Brain microvascular endothelial cell (primary cell): ENCODE measurements at regions not wholly inside any gene's neighbourhood (a gene's known extent, or its start where the extent isn't known, plus 50 kb on each side); places are given as distances from the start of the nearest gene placed in this dataset.

Experiments
- DNase-seq: peaks from one replicate; pipeline ENCODE4 v3.0.0-alpha.2; 2020
- H3K27ac ChIP-seq: fragments of 250-450 bp; sonication (Bioruptor Pico); 2 replicates; pipeline ENCODE4 v1.5.1; 2020; ENCODE audit warnings: mild to moderate bottlenecking, moderate library complexity
- H3K27me3 ChIP-seq: fragments of 250-450 bp; sonication (Bioruptor Pico); replicated peaks from 2 replicates; pipeline ENCODE4 v1.5.1; 2020; ENCODE audit warnings: mild to moderate bottlenecking
- H3K36me3 ChIP-seq: fragments of 250-450 bp; sonication (Bioruptor Pico); replicated peaks from 2 replicates; pipeline ENCODE4 v1.5.1; 2020; ENCODE audit warnings: mild to moderate bottlenecking
- H3K4me3 ChIP-seq: 2 replicates; pipeline ENCODE4 v1.5.1; 2011; ENCODE audit warnings: low read depth, mild to moderate bottlenecking, control low read depth, low read length, moderate library complexity
- CTCF ChIP-seq: IDR thresholded peaks from 2 replicates; pipeline ENCODE4 v1.5.1; 2011; ENCODE audit warnings: low read depth, mild to moderate bottlenecking, moderate library complexity, low read length, control low read depth, inconsistent platforms; ENCODE audit errors: missing control alignments
- in situ Hi-C: cut with HindIII; loops from 2 replicates; pipeline ENCODE4 v1.10.0; 2017; ENCODE audit warnings: low sequenced_read_pairs, low pct_ligation_motif_present

- no peak for TF ChIP-seq CTCF
- Histone ChIP-seq H3K27me3 (no peaks in the 10 kb centered on the region), H3K4me3 (no peak overlapping the region), H3K27ac (no peak overlapping the region), H3K36me3 (no peaks in the 10 kb centered on the region)
- DNase-seq: no peak
- in situ Hi-C loops: no loop called here
These were observed 536.5 kb upstream of the ZNF462 start for GRCh38 chr9:106326493-106326892.

GRCh38 chr9:106333481-106333880 is 529.5 kb upstream of the ZNF462 start:
- Histone ChIP-seq H3K4me3 (no peak overlapping the region), H3K27ac (no peak overlapping the region), H3K27me3 (no peaks in the 10 kb centered on the region), H3K36me3 (no peaks in the 10 kb centered on the region)
- no peak for TF ChIP-seq CTCF
- no peak for DNase-seq
- in situ Hi-C loops: no loop called here

- Histone ChIP-seq H3K36me3 (no peaks in the 10 kb centered on the region), H3K4me3 (no peak overlapping the region), H3K27me3 (no peaks in the 10 kb centered on the region), H3K27ac (no peak overlapping the region)
- no peak for DNase-seq
- TF ChIP-seq CTCF: no peak
- in situ Hi-C loops: no loop called here
These were observed 528.9 kb upstream of the ZNF462 start for GRCh38 chr9:106334081-106334480.

- Histone ChIP-seq H3K27ac (no peak overlapping the region), H3K27me3 (no peaks in the 10 kb centered on the region), H3K4me3 (no peak overlapping the region), H3K36me3 (no peaks in the 10 kb centered on the region)
- TF ChIP-seq CTCF: no peak
- in situ Hi-C loops: no loop called here
- no peak for DNase-seq
These were observed 523.1 kb upstream of the ZNF462 start for GRCh38 chr9:106339882-106340281.

GRCh38 chr9:106350777-106351176 is 512.2 kb upstream of the ZNF462 start:
- no peak for DNase-seq
- H3K36me3 ChIP-seq: no peaks in the 10 kb centered on the region
- in situ Hi-C loops: no loop called here

More at GRCh38 chr9:106350777-106351176, 512.2 kb upstream of the ZNF462 start:
- Histone ChIP-seq H3K4me3 (no peak overlapping the region), H3K27ac (no peak overlapping the region), H3K27me3 (no peaks in the 10 kb centered on the region)
- no peak for TF ChIP-seq CTCF
